ENCODE measurements at regions not wholly inside any gene's neighbourhood (a gene's known extent, or its start where the extent isn't known, plus 50 kb on each side); places are given as distances from the start of the nearest gene placed in this dataset.

- CTCF ChIA-PET: no interaction called here
- intact Hi-C loops (cut with micrococcal nuclease; ENCODE audit: unreplicated experiment): no loop called here
- POLR2A ChIA-PET (ENCODE audit: low non-redundant PET): no interaction called here
Observed at GRCh38 chr7:12898620-12899019, 211.2 kb downstream of the ARL4A start.

GRCh38 chr7:12905671-12906070 is 218.2 kb downstream of the ARL4A start:
- CTCF ChIA-PET: no interaction called here
- DNase-seq (ENCODE audit: low spot score): no peak
- Histone ChIP-seq H3K4me3 (ENCODE audit: low read depth, low read length, poor library complexity, severe bottlenecking) (no peak overlapping the region), H3K9me3 (ENCODE audit: low read depth, low read length, poor library complexity, severe bottlenecking) (no peaks in the 10 kb centered on the region), H3K27ac (ENCODE audit: low read depth, low read length, poor library complexity, severe bottlenecking) (no peak overlapping the region), H3K27me3 (replicated peaks; ENCODE audit: insufficient read depth, low read depth, low read length, poor library complexity) (no peaks in the 10 kb centered on the region), H3K4me1 (ENCODE audit: insufficient read depth, low read length, poor library complexity, severe bottlenecking) (no peaks in the 10 kb centered on the region), H3K36me3 (ENCODE audit: insufficient read depth, low read length, poor library complexity, severe bottlenecking) (no peaks in the 10 kb centered on the region)
- intact Hi-C loops (cut with micrococcal nuclease; ENCODE audit: unreplicated experiment): no loop called here
- no peak for TF ChIP-seq CTCF (conservative IDR thresholded peaks at IDR 0.05; ENCODE audit: low read depth, low read length)
- no peak for TF ChIP-seq EZH2 (IDR thresholded peaks at IDR 0.05; ENCODE audit: borderline replicate concordance, low read depth, low read length, poor library complexity, severe bottlenecking)
- BruUV-seq (replicated peaks): no TSS peak
- POLR2A ChIA-PET (ENCODE audit: low non-redundant PET): no interaction called here

More at GRCh38 chr7:12898620-12899019, 211.2 kb downstream of the ARL4A start:
- Histone ChIP-seq H3K27me3 (replicated peaks; ENCODE audit: insufficient read depth, low read depth, low read length, poor library complexity) (no peaks in the 10 kb centered on the region), H3K36me3 (ENCODE audit: insufficient read depth, low read length, poor library complexity, severe bottlenecking) (no peaks in the 10 kb centered on the region), H3K4me1 (ENCODE audit: insufficient read depth, low read length, poor library complexity, severe bottlenecking) (no peaks in the 10 kb centered on the region), H3K4me3 (ENCODE audit: low read depth, low read length, poor library complexity, severe bottlenecking) (no peak overlapping the region), H3K9me3 (ENCODE audit: low read depth, low read length, poor library complexity, severe bottlenecking) (no peaks in the 10 kb centered on the region), H3K27ac (ENCODE audit: low read depth, low read length, poor library complexity, severe bottlenecking) (no peak overlapping the region)
- no peak for DNase-seq (ENCODE audit: low spot score)
- no peak for TF ChIP-seq EZH2 (IDR thresholded peaks at IDR 0.05; ENCODE audit: borderline replicate concordance, low read depth, low read length, poor library complexity, severe bottlenecking)
- TF ChIP-seq CTCF (conservative IDR thresholded peaks at IDR 0.05; ENCODE audit: low read depth, low read length): no peak
- no TSS peak for BruUV-seq (replicated peaks)

- CTCF ChIA-PET: no interaction called here
Observed at GRCh38 chr7:12907774-12908173, 220.3 kb downstream of the ARL4A start.

More at GRCh38 chr7:12907774-12908173, 220.3 kb downstream of the ARL4A start:
- H3K9me3 ChIP-seq (ENCODE audit: low read depth, low read length, poor library complexity, severe bottlenecking): no peaks in the 10 kb centered on the region
- POLR2A ChIA-PET (ENCODE audit: low non-redundant PET): no interaction called here
- no peaks in the 10 kb centered on the region for H3K27me3 ChIP-seq (replicated peaks; ENCODE audit: insufficient read depth, low read depth, low read length, poor library complexity)
- H3K27ac ChIP-seq (ENCODE audit: low read depth, low read length, poor library complexity, severe bottlenecking): no peak overlapping the region
- intact Hi-C loops (cut with micrococcal nuclease; ENCODE audit: unreplicated experiment): no loop called here
- H3K36me3 ChIP-seq (ENCODE audit: insufficient read depth, low read length, poor library complexity, severe bottlenecking): no peaks in the 10 kb centered on the region
- no peak for TF ChIP-seq EZH2 (IDR thresholded peaks at IDR 0.05; ENCODE audit: borderline replicate concordance, low read depth, low read length, poor library complexity, severe bottlenecking)
- TF ChIP-seq CTCF (conservative IDR thresholded peaks at IDR 0.05; ENCODE audit: low read depth, low read length): no peak
- BruUV-seq (replicated peaks): no TSS peak
- DNase-seq (ENCODE audit: low spot score): no peak
- no peak overlapping the region for H3K4me3 ChIP-seq (ENCODE audit: low read depth, low read length, poor library complexity, severe bottlenecking)
- no peaks in the 10 kb centered on the region for H3K4me1 ChIP-seq (ENCODE audit: insufficient read depth, low read length, poor library complexity, severe bottlenecking)
